ENCODE measurements at regions not wholly inside any gene's neighbourhood (a gene's known extent, or its start where the extent isn't known, plus 50 kb on each side); places are given as distances from the start of the nearest gene placed in this dataset.

DNA sequence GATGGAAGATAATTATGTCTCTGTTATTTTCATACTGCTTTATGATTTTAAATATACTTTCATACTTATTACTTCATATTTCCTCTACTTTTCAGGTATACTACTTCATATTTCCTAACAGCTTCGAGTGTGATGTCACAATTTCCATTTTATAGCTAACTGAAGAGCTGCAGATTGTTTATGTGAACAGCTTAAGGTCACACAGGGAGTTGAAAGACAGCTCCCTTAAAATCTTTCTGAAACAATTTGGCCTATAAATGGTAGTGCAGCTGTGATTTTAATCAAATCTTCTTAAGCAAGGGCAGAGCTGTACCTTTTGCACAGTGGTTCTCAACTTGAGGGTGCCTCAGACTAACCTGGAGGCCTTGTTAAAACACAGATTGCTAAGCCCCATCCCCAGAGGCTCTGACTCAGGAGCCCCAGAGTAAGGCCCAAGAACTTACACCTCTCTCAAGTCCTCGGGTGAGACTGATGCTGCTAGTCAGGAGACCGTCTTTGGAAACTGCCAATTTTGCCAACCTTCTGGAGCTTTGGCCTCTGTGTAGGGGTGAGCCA, 347.0 kb upstream of the HSF2 start:
- TF ChIP-seq, protein P1, sequence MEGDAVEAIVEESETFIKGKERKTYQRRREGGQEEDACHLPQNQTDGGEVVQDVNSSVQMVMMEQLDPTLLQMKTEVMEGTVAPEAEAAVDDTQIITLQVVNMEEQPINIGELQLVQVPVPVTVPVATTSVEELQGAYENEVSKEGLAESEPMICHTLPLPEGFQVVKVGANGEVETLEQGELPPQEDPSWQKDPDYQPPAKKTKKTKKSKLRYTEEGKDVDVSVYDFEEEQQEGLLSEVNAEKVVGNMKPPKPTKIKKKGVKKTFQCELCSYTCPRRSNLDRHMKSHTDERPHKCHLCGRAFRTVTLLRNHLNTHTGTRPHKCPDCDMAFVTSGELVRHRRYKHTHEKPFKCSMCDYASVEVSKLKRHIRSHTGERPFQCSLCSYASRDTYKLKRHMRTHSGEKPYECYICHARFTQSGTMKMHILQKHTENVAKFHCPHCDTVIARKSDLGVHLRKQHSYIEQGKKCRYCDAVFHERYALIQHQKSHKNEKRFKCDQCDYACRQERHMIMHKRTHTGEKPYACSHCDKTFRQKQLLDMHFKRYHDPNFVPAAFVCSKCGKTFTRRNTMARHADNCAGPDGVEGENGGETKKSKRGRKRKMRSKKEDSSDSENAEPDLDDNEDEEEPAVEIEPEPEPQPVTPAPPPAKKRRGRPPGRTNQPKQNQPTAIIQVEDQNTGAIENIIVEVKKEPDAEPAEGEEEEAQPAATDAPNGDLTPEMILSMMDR (IDR thresholded peaks at IDR 0.05): no peak
- TF ChIP-seq POLR2A (IDR thresholded peaks at IDR 0.05) (no peak), EP300 (IDR thresholded peaks at IDR 0.05) (no peak)

Data from tibial nerve (tissue), 4 donors.